ENCODE measurements at regions not wholly inside any gene's neighbourhood (a gene's known extent, or its start where the extent isn't known, plus 50 kb on each side); places are given as distances from the start of the nearest gene placed in this dataset.

- POLR2A ChIA-PET = no interaction called here
- ATAC-seq = no peak
- H3K4me1 Mint-ChIP-seq = no peaks in the 10 kb centered on the region
- H3K27ac Mint-ChIP-seq = no peak overlapping the region
- peaks cover 0 to under 1% (median 0%) of the 10 kb centered on the region in 9 donors for H3K9me3 Mint-ChIP-seq
- H3K4me3 Mint-ChIP-seq = no peak overlapping the region
- DNase-seq = no peak
- H3K27me3 Mint-ChIP-seq = peaks cover 0 to 2% (median 0%) of the 10 kb centered on the region in 5 donors
- no peaks in the 10 kb centered on the region for H3K36me3 Mint-ChIP-seq
These were observed 458.5 kb downstream of the GPAM start for GRCh38 chr10:111725050-111725449.

DNA sequence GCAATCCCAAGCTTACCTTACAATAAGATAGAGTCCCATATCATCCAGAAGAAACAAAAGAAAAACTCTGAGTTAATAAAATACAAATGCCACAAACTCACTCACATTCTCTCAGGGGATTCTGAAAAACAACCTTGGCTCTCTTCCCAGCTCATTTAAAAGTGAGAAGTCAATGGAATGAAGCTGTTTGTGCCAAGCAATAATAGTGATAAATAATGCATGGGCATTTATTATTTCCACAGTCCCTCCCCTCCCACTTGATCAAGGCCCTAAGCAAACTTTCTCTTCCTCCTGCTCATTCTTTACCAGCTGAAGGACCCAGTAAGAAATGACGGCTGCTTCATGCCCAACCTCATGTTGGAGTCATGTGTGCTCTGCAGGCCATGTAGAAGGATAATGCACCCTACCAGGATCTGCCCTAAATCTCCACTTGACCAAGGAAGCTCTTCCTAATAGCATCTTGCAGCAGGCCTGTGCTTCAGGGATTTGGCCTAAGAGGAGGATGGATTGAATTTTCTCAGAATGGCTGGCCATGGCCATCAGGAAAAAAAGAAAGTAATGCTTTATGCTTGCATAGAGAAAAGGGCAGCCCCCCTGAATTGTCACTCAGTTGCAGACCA lies 451.3 kb downstream of the GPAM start:
- Mint-ChIP-seq H3K4me1 (no peaks in the 10 kb centered on the region), H3K36me3 (no peaks in the 10 kb centered on the region), H3K27ac (no peak overlapping the region), H3K9me3 (peaks cover 0 to 5% (median 0%) of the 10 kb centered on the region in 9 donors), H3K4me3 (no peak overlapping the region), H3K27me3 (peaks cover 0 to 15% (median 3%) of the 10 kb centered on the region in 5 donors)
- ATAC-seq (no peak), DNase-seq (no peak)
- POLR2A ChIA-PET = no interaction called here

DNA sequence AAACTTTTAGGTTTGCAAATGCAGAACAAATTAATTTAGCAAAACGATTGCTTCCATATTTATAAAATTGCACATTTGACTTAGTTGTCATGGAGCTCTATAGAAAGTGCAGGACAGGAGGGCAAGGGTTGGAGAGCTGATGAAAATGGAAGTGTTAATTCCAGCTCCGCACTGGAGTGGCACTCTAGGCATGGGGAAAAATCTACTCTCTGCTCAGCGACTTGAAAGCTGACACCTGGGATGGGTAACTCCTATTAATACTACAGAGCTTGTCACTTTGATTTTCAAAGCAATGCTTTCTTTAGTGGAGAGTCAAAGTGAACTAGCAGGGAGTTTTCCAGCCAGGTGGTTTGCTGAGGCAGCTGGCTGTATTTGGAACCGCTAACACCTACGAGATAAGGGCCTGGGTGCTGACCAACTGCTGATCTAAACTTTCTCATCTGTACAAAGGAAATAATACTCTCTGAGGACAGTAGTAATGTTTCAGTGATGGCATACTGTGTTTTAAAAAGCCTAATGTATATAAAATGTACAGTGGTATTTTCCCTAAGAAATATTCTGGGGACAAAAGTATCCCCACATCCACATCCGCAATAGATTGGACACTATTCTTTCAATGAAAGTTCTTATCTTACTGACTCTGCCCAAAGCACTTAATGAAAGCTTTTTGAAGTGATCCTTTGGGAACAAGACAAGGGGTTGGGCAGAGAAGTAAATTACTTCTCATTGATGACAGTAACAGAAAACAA lies 444.3 kb downstream of the GPAM start:
- Mint-ChIP-seq H3K27me3 (peaks cover 0 to 15% (median 0%) of the 10 kb centered on the region in 5 donors), H3K4me1 (no peaks in the 10 kb centered on the region), H3K36me3 (no peaks in the 10 kb centered on the region), H3K4me3 (no peak overlapping the region), H3K9me3 (peaks cover 0 to 4% (median 0%) of the 10 kb centered on the region in 9 donors), H3K27ac (no peak overlapping the region)
- POLR2A ChIA-PET = no interaction called here
- ATAC-seq (no peak), DNase-seq (no peak)

DNA sequence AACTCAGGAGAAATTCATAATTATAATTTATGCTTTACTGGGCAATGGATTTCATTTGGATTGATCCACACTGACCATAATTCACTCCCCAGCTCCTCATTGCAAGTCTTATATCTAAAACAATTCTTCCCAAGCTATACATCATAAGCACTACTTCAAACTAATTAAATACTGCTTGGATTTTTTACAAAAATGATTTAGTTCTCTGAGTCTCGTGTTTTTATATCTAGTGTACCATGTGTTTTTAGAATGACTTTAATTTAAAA lies 443.8 kb downstream of the GPAM start:
- H3K4me3 Mint-ChIP-seq = no peak overlapping the region
- POLR2A ChIA-PET = no interaction called here
- H3K27ac Mint-ChIP-seq = no peak overlapping the region
- peaks cover 0 to 15% (median 0%) of the 10 kb centered on the region in 5 donors for H3K27me3 Mint-ChIP-seq
- no peaks in the 10 kb centered on the region for H3K4me1 Mint-ChIP-seq
- H3K9me3 Mint-ChIP-seq = peaks cover 0 to 4% (median 0%) of the 10 kb centered on the region in 9 donors
- ATAC-seq = no peak
- no peak for DNase-seq
- H3K36me3 Mint-ChIP-seq = no peaks in the 10 kb centered on the region

DNA sequence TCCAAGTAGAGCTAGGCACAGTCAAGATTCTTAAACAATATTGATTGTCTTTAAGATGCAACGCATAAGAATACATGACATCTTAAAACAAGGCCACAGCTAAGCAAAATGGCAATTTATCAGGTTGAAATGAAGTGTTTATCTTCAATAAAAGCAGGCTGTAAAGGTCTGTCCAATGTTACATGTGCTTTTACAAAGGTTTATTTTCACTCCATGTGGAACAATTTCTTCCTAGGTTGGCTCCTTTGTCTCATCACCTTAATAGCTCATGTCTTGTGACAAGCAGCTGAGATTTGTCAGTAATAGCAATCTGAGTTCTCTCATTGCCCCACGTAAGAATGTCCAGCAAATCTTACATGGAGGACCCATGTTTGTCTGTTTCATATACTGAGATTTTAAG lies 437.6 kb downstream of the GPAM start:
- peaks cover 0 to 4% (median 0%) of the 10 kb centered on the region in 5 donors for H3K27me3 Mint-ChIP-seq
- no peak for ATAC-seq
- H3K4me1 Mint-ChIP-seq = no peaks in the 10 kb centered on the region
- H3K36me3 Mint-ChIP-seq = no peaks in the 10 kb centered on the region
- POLR2A ChIA-PET = no interaction called here
- peaks cover 0 to 4% (median 0%) of the 10 kb centered on the region in 9 donors for H3K9me3 Mint-ChIP-seq
- no peak for DNase-seq
- H3K4me3 Mint-ChIP-seq = no peak overlapping the region
- H3K27ac Mint-ChIP-seq = no peak overlapping the region

DNA sequence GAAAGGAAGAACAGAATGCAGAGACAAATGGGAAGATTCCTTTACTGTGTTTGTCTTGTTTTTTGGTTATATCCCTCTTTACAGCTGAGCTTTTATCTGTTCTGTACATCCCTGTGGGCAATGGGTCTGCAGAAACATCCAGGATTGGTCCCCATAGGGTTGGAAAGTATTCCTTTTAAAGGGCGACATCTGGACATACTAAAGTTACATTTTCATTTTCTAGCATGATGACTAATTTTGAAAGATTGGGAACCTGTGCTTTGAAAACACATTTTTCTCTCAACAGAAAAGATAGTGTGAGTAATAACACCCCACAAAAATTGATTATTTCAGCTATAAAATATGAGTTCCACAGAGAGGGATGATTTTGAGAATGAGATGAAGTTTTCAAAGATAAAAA lies 435.8 kb downstream of the GPAM start:
- H3K36me3 Mint-ChIP-seq = no peaks in the 10 kb centered on the region
- H3K27me3 Mint-ChIP-seq = peaks cover 0 to 4% (median 0%) of the 10 kb centered on the region in 5 donors
- H3K4me1 Mint-ChIP-seq = no peaks in the 10 kb centered on the region
- peaks cover 0 to 2% (median 0%) of the 10 kb centered on the region in 9 donors for H3K9me3 Mint-ChIP-seq
- ATAC-seq = no peak
- POLR2A ChIA-PET = no interaction called here
- no peak overlapping the region for H3K27ac Mint-ChIP-seq
- no peak for DNase-seq
- H3K4me3 Mint-ChIP-seq = no peak overlapping the region

DNA sequence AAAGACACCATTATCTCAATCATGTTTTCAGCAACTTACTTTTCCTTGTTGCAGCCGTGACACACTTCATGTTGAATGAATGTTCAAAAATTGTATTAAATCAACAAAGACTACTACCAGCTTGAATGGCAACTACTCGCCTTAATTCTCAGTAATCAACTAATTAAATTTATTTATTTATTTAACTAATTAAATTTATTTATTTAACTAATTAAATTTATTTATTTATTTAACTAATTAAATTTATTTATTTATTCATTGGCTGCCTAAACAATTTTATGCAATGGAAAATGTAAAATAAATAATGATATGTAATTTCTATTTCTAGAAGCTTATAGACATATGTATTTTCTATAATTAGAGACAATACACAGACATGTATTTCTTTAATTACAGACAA lies 435.4 kb downstream of the GPAM start:
- DNase-seq = no peak
- no peak for ATAC-seq
- no peaks in the 10 kb centered on the region for H3K36me3 Mint-ChIP-seq
- peaks cover 0 to 2% (median 0%) of the 10 kb centered on the region in 9 donors for H3K9me3 Mint-ChIP-seq
- POLR2A ChIA-PET = no interaction called here
- H3K27me3 Mint-ChIP-seq = peaks cover 0 to 4% (median 0%) of the 10 kb centered on the region in 5 donors
- H3K27ac Mint-ChIP-seq = no peak overlapping the region
- H3K4me3 Mint-ChIP-seq = no peak overlapping the region
- H3K4me1 Mint-ChIP-seq = no peaks in the 10 kb centered on the region

DNA sequence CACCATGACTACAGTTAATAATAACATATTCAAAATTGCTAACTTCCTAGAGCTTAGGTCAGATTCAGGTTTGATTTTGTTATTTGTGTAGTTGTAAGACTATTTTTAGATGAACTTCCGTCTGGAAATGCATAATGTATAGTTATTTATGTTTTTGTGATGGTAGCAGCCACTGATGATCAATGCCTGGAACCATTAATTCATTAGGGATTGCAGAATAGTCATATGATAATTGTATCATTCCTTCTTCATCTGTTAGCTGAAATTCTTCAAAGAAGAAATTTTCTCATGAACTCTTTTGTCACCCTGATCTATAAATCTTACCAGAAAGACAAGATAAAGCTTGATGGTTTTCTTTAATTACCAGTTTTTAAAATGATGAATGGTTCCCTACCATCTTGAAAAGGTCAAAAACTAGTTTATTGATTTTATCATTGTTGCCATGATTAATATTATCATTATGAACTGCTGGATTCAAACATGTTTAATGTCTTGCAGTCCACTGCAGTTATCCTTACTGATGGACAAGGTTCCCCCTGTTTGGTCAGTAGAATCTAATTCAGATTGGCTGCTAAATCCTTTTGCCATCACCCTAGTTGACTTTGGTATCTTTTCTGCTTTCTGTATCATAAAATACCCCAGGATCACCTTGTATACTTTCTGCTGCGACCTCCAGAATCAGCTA lies 433.3 kb downstream of the GPAM start:
- no peak overlapping the region for H3K27ac Mint-ChIP-seq
- H3K4me1 Mint-ChIP-seq = no peaks in the 10 kb centered on the region

GRCh38 chr10:111756217-111757061 lies 427.1 kb downstream of the GPAM start:
- no peaks in the 10 kb centered on the region for H3K4me1 Mint-ChIP-seq
- peaks cover 0 to 22% (median 10%) of the 10 kb centered on the region in 5 donors for H3K27me3 Mint-ChIP-seq
- peaks cover 0 to 4% (median 0%) of the 10 kb centered on the region in 9 donors for H3K9me3 Mint-ChIP-seq
- no peaks in the 10 kb centered on the region for H3K36me3 Mint-ChIP-seq
- ATAC-seq = no peak
- DNase-seq = no peak
- POLR2A ChIA-PET = no interaction called here
- no peak overlapping the region for H3K27ac Mint-ChIP-seq
- H3K4me3 Mint-ChIP-seq = no peak overlapping the region

More for the DNA sequence above, 433.3 kb downstream of the GPAM start:
- ATAC-seq (no peak), DNase-seq (no peak)
- peaks cover 0 to 4% (median 0%) of the 10 kb centered on the region in 5 donors for H3K27me3 Mint-ChIP-seq
- POLR2A ChIA-PET = no interaction called here
- H3K9me3 Mint-ChIP-seq = peaks cover 0 to 2% (median 0%) of the 10 kb centered on the region in 9 donors
- H3K4me3 Mint-ChIP-seq = no peak overlapping the region
- no peaks in the 10 kb centered on the region for H3K36me3 Mint-ChIP-seq

GRCh38 chr10:111758593-111758992 lies 425.0 kb downstream of the GPAM start:
- no peaks in the 10 kb centered on the region for H3K36me3 Mint-ChIP-seq
- no peaks in the 10 kb centered on the region for H3K4me1 Mint-ChIP-seq
- POLR2A ChIA-PET = no interaction called here
- peaks cover 0 to 6% (median 0%) of the 10 kb centered on the region in 9 donors for H3K9me3 Mint-ChIP-seq
- no peak overlapping the region for H3K4me3 Mint-ChIP-seq
- ATAC-seq = no peak
- peaks cover 4 to 22% (median 13%) of the 10 kb centered on the region in 5 donors for H3K27me3 Mint-ChIP-seq
- H3K27ac Mint-ChIP-seq = no peak overlapping the region
- no peak for DNase-seq

- no peak for ATAC-seq
- Mint-ChIP-seq H3K4me1 (no peaks in the 10 kb centered on the region), H3K27me3 (peaks cover 7 to 22% (median 13%) of the 10 kb centered on the region in 5 donors), H3K9me3 (peaks cover 0 to 6% (median 0%) of the 10 kb centered on the region in 9 donors), H3K4me3 (no peak overlapping the region), H3K36me3 (no peaks in the 10 kb centered on the region), H3K27ac (no peak overlapping the region)
- POLR2A ChIA-PET = no interaction called here
- DNase-seq = no peak
These were observed 421.5 kb downstream of the GPAM start for GRCh38 chr10:111762114-111762513.

- Mint-ChIP-seq H3K4me3 (no peak overlapping the region), H3K27me3 (peaks cover 0 to 7% (median 3%) of the 10 kb centered on the region in 5 donors), H3K4me1 (no peaks in the 10 kb centered on the region), H3K27ac (no peak overlapping the region), H3K9me3 (peaks cover 0 to 4% (median 0%) of the 10 kb centered on the region in 9 donors), H3K36me3 (no peaks in the 10 kb centered on the region)
- no peak for ATAC-seq
- no peak for DNase-seq
- POLR2A ChIA-PET = no interaction called here
These were observed 418.3 kb downstream of the GPAM start for GRCh38 chr10:111765216-111765615.

DNA sequence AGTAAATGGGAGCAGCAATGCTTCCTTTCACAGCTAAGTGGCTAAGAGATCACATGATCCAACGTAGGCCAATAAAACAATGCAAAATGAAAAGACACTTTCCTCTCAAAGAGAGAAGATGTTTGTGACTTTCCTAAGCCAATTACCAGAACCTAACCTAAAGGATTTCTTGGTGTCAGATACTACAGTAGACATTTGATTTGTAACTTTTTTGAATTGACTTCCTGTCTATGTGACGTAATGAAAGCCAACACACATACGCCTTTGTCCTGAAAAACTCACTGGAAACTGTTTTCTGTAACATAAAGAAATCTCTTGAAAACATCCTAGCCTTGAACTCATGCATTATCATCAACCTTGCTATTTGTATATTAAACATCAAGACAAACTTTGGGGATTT lies 417.1 kb downstream of the GPAM start:
- H3K36me3 Mint-ChIP-seq = no peaks in the 10 kb centered on the region
- H3K27me3 Mint-ChIP-seq = peaks cover 0 to 7% (median 5%) of the 10 kb centered on the region in 5 donors
- DNase-seq (no peak), ATAC-seq (no peak)
- H3K4me3 Mint-ChIP-seq = no peak overlapping the region
- POLR2A ChIA-PET = no interaction called here
- no peak overlapping the region for H3K27ac Mint-ChIP-seq
- peaks cover 0 to 4% (median 0%) of the 10 kb centered on the region in 9 donors for H3K9me3 Mint-ChIP-seq
- no peaks in the 10 kb centered on the region for H3K4me1 Mint-ChIP-seq

All from naive thymus-derived CD8-positive, alpha-beta T cell (primary cell).